ENCODE measurements at regions not wholly inside any gene's neighbourhood (a gene's known extent, or its start where the extent isn't known, plus 50 kb on each side); places are given as distances from the start of the nearest gene placed in this dataset.

GRCh38 chr11:83401506-83402225 is 115.5 kb upstream of the CCDC90B start:
- TF ChIP-seq, protein P1, sequence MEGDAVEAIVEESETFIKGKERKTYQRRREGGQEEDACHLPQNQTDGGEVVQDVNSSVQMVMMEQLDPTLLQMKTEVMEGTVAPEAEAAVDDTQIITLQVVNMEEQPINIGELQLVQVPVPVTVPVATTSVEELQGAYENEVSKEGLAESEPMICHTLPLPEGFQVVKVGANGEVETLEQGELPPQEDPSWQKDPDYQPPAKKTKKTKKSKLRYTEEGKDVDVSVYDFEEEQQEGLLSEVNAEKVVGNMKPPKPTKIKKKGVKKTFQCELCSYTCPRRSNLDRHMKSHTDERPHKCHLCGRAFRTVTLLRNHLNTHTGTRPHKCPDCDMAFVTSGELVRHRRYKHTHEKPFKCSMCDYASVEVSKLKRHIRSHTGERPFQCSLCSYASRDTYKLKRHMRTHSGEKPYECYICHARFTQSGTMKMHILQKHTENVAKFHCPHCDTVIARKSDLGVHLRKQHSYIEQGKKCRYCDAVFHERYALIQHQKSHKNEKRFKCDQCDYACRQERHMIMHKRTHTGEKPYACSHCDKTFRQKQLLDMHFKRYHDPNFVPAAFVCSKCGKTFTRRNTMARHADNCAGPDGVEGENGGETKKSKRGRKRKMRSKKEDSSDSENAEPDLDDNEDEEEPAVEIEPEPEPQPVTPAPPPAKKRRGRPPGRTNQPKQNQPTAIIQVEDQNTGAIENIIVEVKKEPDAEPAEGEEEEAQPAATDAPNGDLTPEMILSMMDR (IDR thresholded peaks at IDR 0.05), result no peak
- no peak for TF ChIP-seq EZH2 (IDR thresholded peaks at IDR 0.05)
- no peak for TF ChIP-seq EZH2phosphoT487 (IDR thresholded peaks at IDR 0.05)
